ENCODE measurements at regions not wholly inside any gene's neighbourhood (a gene's known extent, or its start where the extent isn't known, plus 50 kb on each side); places are given as distances from the start of the nearest gene placed in this dataset.

- Histone ChIP-seq H4K20me1 (ENCODE audit: control insufficient read depth, insufficient read depth, insufficient read length) (no peaks in the 10 kb centered on the region), H3K27ac (ENCODE audit: insufficient read length, low read depth, low read length) (no peak overlapping the region), H3T11ph (ENCODE audit: low read length) (no peak overlapping the region), H2BK15ac (ENCODE audit: low read depth, low read length) (no peak overlapping the region), H2BK120ac (ENCODE audit: low read depth, low read length, poor library complexity, severe bottlenecking) (no peak overlapping the region), H3K27me3 (ENCODE audit: insufficient read depth, low read length) (no peaks in the 10 kb centered on the region), H4K5ac (ENCODE audit: insufficient read length, low read depth, low read length) (no peak overlapping the region), H4K8ac (replicated peaks; ENCODE audit: insufficient read length, low read depth, low read length) (no peak overlapping the region), H3K56ac (ENCODE audit: insufficient read length, low read depth, low read length) (no peak overlapping the region), H4K91ac (ENCODE audit: insufficient read length, low read depth, low read length) (no peak overlapping the region), H3K23ac (ENCODE audit: insufficient read length, low read depth, low read length) (no peak overlapping the region), H3K4me1 (ENCODE audit: insufficient read depth, low read length) (no peaks in the 10 kb centered on the region), H3K4me2 (ENCODE audit: insufficient read depth, insufficient read length, low read length) (no peak overlapping the region), H2AFZ (ENCODE audit: low read length) (no peak overlapping the region), H2AK5ac (ENCODE audit: insufficient read length, low read length) (no peak overlapping the region), H3K9ac (ENCODE audit: extremely low read depth, insufficient read length, low read length) (no peak overlapping the region), H2BK12ac (ENCODE audit: insufficient read length, low read depth, low read length) (no peak overlapping the region), H3K14ac (ENCODE audit: insufficient read depth, low read length) (no peak overlapping the region; the same call in 1 of the 2 replicates), H3K23me2 (ENCODE audit: insufficient read length, low read depth, low read length, poor library complexity, severe bottlenecking) (no peaks in the 10 kb centered on the region), H3K9me3 (ENCODE audit: control insufficient read depth, low read depth, low read length) (no peaks in the 10 kb centered on the region), H3K79me2 (ENCODE audit: insufficient read depth, low read length) (no peaks in the 10 kb centered on the region), H3K79me1 (ENCODE audit: insufficient read depth, low read depth, low read length, poor library complexity, severe bottlenecking) (no peaks in the 10 kb centered on the region), H2BK20ac (ENCODE audit: low read depth, low read length, poor library complexity, severe bottlenecking) (no peak overlapping the region), H3K18ac (ENCODE audit: insufficient read length, low read depth, low read length) (no peak overlapping the region), H2BK5ac (ENCODE audit: insufficient read length, low read length) (no peak overlapping the region), H3K4ac (ENCODE audit: low read depth, low read length) (no peak overlapping the region)
- no peak overlapping the region for H3K27ac Mint-ChIP-seq
- H3K36me3 Mint-ChIP-seq (ENCODE audit: insufficient read depth in 1 of 3, low read depth in 3 of 3): no peaks in the 10 kb centered on the region; a peak in 1 of 7 replicates
- H3K9me3 Mint-ChIP-seq: peaks cover 0 to 7% of the 10 kb centered on the region in 2 experiments; a peak in 2 of 5 replicates
- TF ChIP-seq CTCF (conservative IDR thresholded peaks at IDR 0.05): no peak
- H3K4me1 Mint-ChIP-seq: peaks cover 0 to 2% of the 10 kb centered on the region in 2 experiments; a peak in 1 of 4 replicates
- H3K4me3 Mint-ChIP-seq: no peak overlapping the region
- H3K27me3 Mint-ChIP-seq (ENCODE audit: low read depth): no peaks in the 10 kb centered on the region; the same call in none of the 2 replicates
- no peak for DNase-seq
- WGBS (ENCODE audit: extremely low coverage, insufficient read length, low lambda C conversion rate): no CpG with 5 or more reads among the region's 8 CpGs
Observed at GRCh38 chr2:234212534-234212933, 162.0 kb downstream of the SPP2 start.

All from H9 (cell line).